ENCODE measurements at regions not wholly inside any gene's neighbourhood (a gene's known extent, or its start where the extent isn't known, plus 50 kb on each side); places are given as distances from the start of the nearest gene placed in this dataset.

- TF ChIP-seq EZH2phosphoT487 (IDR thresholded peaks at IDR 0.05; ENCODE audit: borderline replicate concordance, low read depth, low read length), result no peak
- TF ChIP-seq, protein P1, sequence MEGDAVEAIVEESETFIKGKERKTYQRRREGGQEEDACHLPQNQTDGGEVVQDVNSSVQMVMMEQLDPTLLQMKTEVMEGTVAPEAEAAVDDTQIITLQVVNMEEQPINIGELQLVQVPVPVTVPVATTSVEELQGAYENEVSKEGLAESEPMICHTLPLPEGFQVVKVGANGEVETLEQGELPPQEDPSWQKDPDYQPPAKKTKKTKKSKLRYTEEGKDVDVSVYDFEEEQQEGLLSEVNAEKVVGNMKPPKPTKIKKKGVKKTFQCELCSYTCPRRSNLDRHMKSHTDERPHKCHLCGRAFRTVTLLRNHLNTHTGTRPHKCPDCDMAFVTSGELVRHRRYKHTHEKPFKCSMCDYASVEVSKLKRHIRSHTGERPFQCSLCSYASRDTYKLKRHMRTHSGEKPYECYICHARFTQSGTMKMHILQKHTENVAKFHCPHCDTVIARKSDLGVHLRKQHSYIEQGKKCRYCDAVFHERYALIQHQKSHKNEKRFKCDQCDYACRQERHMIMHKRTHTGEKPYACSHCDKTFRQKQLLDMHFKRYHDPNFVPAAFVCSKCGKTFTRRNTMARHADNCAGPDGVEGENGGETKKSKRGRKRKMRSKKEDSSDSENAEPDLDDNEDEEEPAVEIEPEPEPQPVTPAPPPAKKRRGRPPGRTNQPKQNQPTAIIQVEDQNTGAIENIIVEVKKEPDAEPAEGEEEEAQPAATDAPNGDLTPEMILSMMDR (conservative IDR thresholded peaks at IDR 0.05; ENCODE audit: low read length), result no peak
Observed at GRCh38 chr21:26405735-26406361, 167.2 kb downstream of the CYYR1 start.
